Breast epithelium (tissue), 3 donors: ENCODE measurements at regions not wholly inside any gene's neighbourhood (a gene's known extent, or its start where the extent isn't known, plus 50 kb on each side); places are given as distances from the start of the nearest gene placed in this dataset.

ENCODE experiments used
- CTCF ChIP-seq, 3 donors: fragments of 450-650 bp; IDR thresholded peaks; one replicate each; pipeline ENCODE4 v1.5.1; 2016 to 2017; ENCODE audit warnings: antibody characterized with exemption in 3 of 3, mild to moderate bottlenecking in 3 of 3, moderate library complexity in 3 of 3
- POLR2A ChIP-seq: fragments of 450-650 bp; IDR thresholded peaks from one replicate; pipeline ENCODE4 v1.6.1; 2016; ENCODE audit warnings: antibody characterized with exemption, mild to moderate bottlenecking, moderate library complexity
- POLR2AphosphoS5 ChIP-seq, 3 donors: sonication (generic); formaldehyde crosslinking; IDR thresholded peaks; one replicate each; pipeline ENCODE4 v1.6.1; 2017; ENCODE audit warnings: antibody characterized with exemption in 3 of 3

- no peak for TF ChIP-seq CTCF (IDR thresholded peaks at IDR 0.05)
- no peak for TF ChIP-seq POLR2A
- no peak for TF ChIP-seq POLR2AphosphoS5 (IDR thresholded peaks at IDR 0.05)
These were observed 363.1 kb upstream of the PAPPA start for GRCh38 chr9:115790520-115790919.
